MM.1S (cell line): ENCODE measurements at regions not wholly inside any gene's neighbourhood (a gene's known extent, or its start where the extent isn't known, plus 50 kb on each side); places are given as distances from the start of the nearest gene placed in this dataset.

ENCODE experiments used
- CTCF ChIP-seq: fragments of 300-600 bp; sonication (generic); IDR thresholded peaks from 2 replicates; pipeline ENCODE4 v1.5.1; 2016; ENCODE audit warnings: antibody characterized with exemption, low read length, mixed read lengths
- EZH2phosphoT487 ChIP-seq: fragments of 300-600 bp; sonication (generic); IDR thresholded peaks from 2 replicates; pipeline ENCODE4 v1.6.1; 2018; ENCODE audit warnings: antibody characterized with exemption, low read length

GRCh38 chr12:23375621-23376020 is 573.8 kb downstream of the SOX5 start:
- no peak for TF ChIP-seq CTCF
- TF ChIP-seq EZH2phosphoT487: no peak
